H9 (cell line): ENCODE measurements at regions not wholly inside any gene's neighbourhood (a gene's known extent, or its start where the extent isn't known, plus 50 kb on each side); places are given as distances from the start of the nearest gene placed in this dataset.

Source experiments
- DNase-seq: peaks from one replicate; pipeline ENCODE4 v3.0.0-alpha.2; 2017
- H2AFZ ChIP-seq: one replicate; pipeline ENCODE4 v1.6.1; 2013; ENCODE audit warnings: mild to moderate bottlenecking, low read length, control low read depth, moderate library complexity
- H2AK5ac ChIP-seq: 2 replicates; pipeline ENCODE4 v1.6.1; 2013; ENCODE audit warnings: low read length, control low read depth, mixed read lengths; ENCODE audit not compliant: insufficient read length
- H2BK120ac ChIP-seq: one replicate; pipeline ENCODE4 v1.6.1; 2013; ENCODE audit warnings: low read depth, mild to moderate bottlenecking, low read length, control low read depth, inconsistent platforms; ENCODE audit not compliant: poor library complexity, severe bottlenecking
- H2BK12ac ChIP-seq: 2 replicates; pipeline ENCODE4 v1.6.1; 2013; ENCODE audit warnings: low read length, control low read depth, mixed read lengths, low read depth; ENCODE audit not compliant: insufficient read length
- H2BK15ac ChIP-seq: 2 replicates; pipeline ENCODE4 v1.6.1; 2013; ENCODE audit warnings: low read depth, low read length, control low read depth
- H2BK20ac ChIP-seq: one replicate; pipeline ENCODE4 v1.6.1; 2013; ENCODE audit warnings: low read depth, mild to moderate bottlenecking, low read length, control low read depth, inconsistent platforms; ENCODE audit not compliant: poor library complexity, severe bottlenecking
- H2BK5ac ChIP-seq: 2 replicates; pipeline ENCODE4 v1.6.1; 2013; ENCODE audit warnings: low read length, control low read depth, mixed read lengths; ENCODE audit not compliant: insufficient read length
- H3K14ac ChIP-seq: 2 replicates; pipeline ENCODE4 v1.6.1; 2013; ENCODE audit warnings: low read length, control low read depth; ENCODE audit not compliant: insufficient read depth
- H3K18ac ChIP-seq: 2 replicates; pipeline ENCODE4 v1.6.1; 2013; ENCODE audit warnings: low read depth, mild to moderate bottlenecking, mixed read lengths, low read length, control low read depth; ENCODE audit not compliant: insufficient read length
- H3K23ac ChIP-seq: 2 replicates; pipeline ENCODE4 v1.6.1; 2013; ENCODE audit warnings: low read length, control low read depth, mixed read lengths, low read depth; ENCODE audit not compliant: insufficient read length
- H3K23me2 ChIP-seq: 2 replicates; pipeline ENCODE4 v1.6.1; 2013; ENCODE audit warnings: low read depth, mild to moderate bottlenecking, mixed read lengths, low read length, control low read depth; ENCODE audit not compliant: insufficient read length, poor library complexity, severe bottlenecking
- H3K27ac ChIP-seq: 2 replicates; pipeline ENCODE4 v1.5.1; 2013; ENCODE audit warnings: low read length, control low read depth, mixed read lengths, low read depth; ENCODE audit not compliant: insufficient read length
- H3K27me3 ChIP-seq: 2 replicates; pipeline ENCODE4 v1.6.1; 2013; ENCODE audit warnings: low read length, control low read depth, inconsistent platforms; ENCODE audit not compliant: insufficient read depth
- H3K4ac ChIP-seq: 2 replicates; pipeline ENCODE4 v1.6.1; 2013; ENCODE audit warnings: low read depth, mild to moderate bottlenecking, control low read depth, inconsistent platforms, low read length, moderate library complexity
- H3K4me1 ChIP-seq: 2 replicates; pipeline ENCODE4 v1.6.1; 2013; ENCODE audit warnings: low read length, control low read depth, inconsistent platforms; ENCODE audit not compliant: insufficient read depth
- H3K4me2 ChIP-seq: 2 replicates; pipeline ENCODE4 v1.6.1; 2013; ENCODE audit warnings: low read length, control low read depth, mixed read lengths; ENCODE audit not compliant: insufficient read length, insufficient read depth
- H3K56ac ChIP-seq: 2 replicates; pipeline ENCODE4 v1.6.1; 2013; ENCODE audit warnings: low read depth, mild to moderate bottlenecking, mixed read lengths, low read length, control low read depth; ENCODE audit not compliant: insufficient read length
- H3K79me1 ChIP-seq: 2 replicates; pipeline ENCODE4 v1.6.1; 2013; ENCODE audit warnings: low read depth, mild to moderate bottlenecking, moderate library complexity, low read length, control low read depth, inconsistent platforms; ENCODE audit not compliant: insufficient read depth, poor library complexity, severe bottlenecking
- H3K79me2 ChIP-seq: 2 replicates; pipeline ENCODE4 v1.6.1; 2013; ENCODE audit warnings: low read length, control low read depth, inconsistent platforms; ENCODE audit not compliant: insufficient read depth
- H3K9ac ChIP-seq: 2 replicates; pipeline ENCODE4 v1.6.1; 2013; ENCODE audit warnings: low read length, control low read depth, mixed read lengths; ENCODE audit not compliant: insufficient read length; ENCODE audit errors: extremely low read depth
- H3K9me3 ChIP-seq: one replicate; pipeline ENCODE4 v1.6.1; 2013; ENCODE audit warnings: low read depth, low read length, inconsistent platforms; ENCODE audit not compliant: control insufficient read depth
- H3T11ph ChIP-seq: one replicate; pipeline ENCODE4 v1.6.1; 2013; ENCODE audit warnings: mild to moderate bottlenecking, low read length, control low read depth, inconsistent platforms
- H4K20me1 ChIP-seq: one replicate; pipeline ENCODE4 v1.6.1; 2013; ENCODE audit not compliant: control insufficient read depth, insufficient read length, insufficient read depth
- H4K5ac ChIP-seq: 2 replicates; pipeline ENCODE4 v1.6.1; 2013; ENCODE audit warnings: low read depth, mild to moderate bottlenecking, mixed read lengths, low read length, control low read depth; ENCODE audit not compliant: insufficient read length
- H4K8ac ChIP-seq: replicated peaks from 2 replicates; pipeline ENCODE4 v1.6.1; 2013; ENCODE audit warnings: low read length, control low read depth, mixed read lengths, low read depth; ENCODE audit not compliant: insufficient read length
- H4K91ac ChIP-seq: 2 replicates; pipeline ENCODE4 v1.6.1; 2013; ENCODE audit warnings: low read depth, mild to moderate bottlenecking, moderate library complexity, mixed read lengths, low read length, control low read depth; ENCODE audit not compliant: insufficient read length
- H3K27ac Mint-ChIP-seq, 3 experiments: 2 replicates in 2 of 3; 3 replicates in 1 of 3; pipeline ENCODE4 v1.8.0; 2020 to 2021; ENCODE audit warnings: mixed read lengths in 3 of 3, mild to moderate bottlenecking in 1 of 3, moderate library complexity in 1 of 3
- H3K27me3 Mint-ChIP-seq: 2 replicates; pipeline ENCODE4 v1.8.0; 2021; ENCODE audit warnings: low read depth, mild to moderate bottlenecking, moderate library complexity, mixed read lengths
- H3K36me3 Mint-ChIP-seq, 3 experiments: 2 replicates in 2 of 3; 3 replicates in 1 of 3; pipeline ENCODE4 v1.8.0; 2020 to 2021; ENCODE audit warnings: low read depth in 3 of 3, mixed read lengths in 3 of 3; ENCODE audit not compliant: insufficient read depth in 1 of 3
- H3K4me1 Mint-ChIP-seq, 2 experiments: 2 replicates each; pipeline ENCODE4 v1.8.0; 2020; ENCODE audit warnings: mixed read lengths in 2 of 2
- H3K4me3 Mint-ChIP-seq, 2 experiments: 2 replicates in 1 of 2; 3 replicates in 1 of 2; pipeline ENCODE4 v1.8.0; 2020 to 2021; ENCODE audit warnings: mild to moderate bottlenecking in 2 of 2, mixed read lengths in 2 of 2, moderate library complexity in 1 of 2
- H3K9me3 Mint-ChIP-seq, 2 experiments: 2 replicates in 1 of 2; 3 replicates in 1 of 2; pipeline ENCODE4 v1.8.0; 2020; ENCODE audit warnings: mild to moderate bottlenecking in 2 of 2, mixed read lengths in 2 of 2, moderate library complexity in 1 of 2
- CTCF ChIP-seq: fragments of 200-600 bp; sonication (generic); conservative IDR thresholded peaks from 3 replicates; pipeline ENCODE4 v1.8.0; 2021; ENCODE audit warnings: antibody characterized with exemption, mild to moderate bottlenecking
- WGBS: extraction: QIAGEN DNeasy Blood & Tissue Kit; methylation state at CpG from one replicate; pipeline ENCODE4 v1.1.7; 2013; ENCODE audit warnings: missing lambda C conversion rate, low lambda C conversion rate, mixed read lengths; ENCODE audit not compliant: insufficient read length; ENCODE audit errors: extremely low coverage; 5-methylcytosine and 5-hydroxymethylcytosine counted together

- Histone ChIP-seq H3K79me2 (no peaks in the 10 kb centered on the region), H3K14ac (no peak overlapping the region), H2BK15ac (no peak overlapping the region), H3K23ac (no peak overlapping the region), H3K18ac (no peak overlapping the region), H3K79me1 (no peaks in the 10 kb centered on the region), H2BK5ac (no peak overlapping the region), H4K91ac (no peak overlapping the region), H3K27me3 (no peaks in the 10 kb centered on the region), H4K8ac (no peak overlapping the region), H2AFZ (no peak overlapping the region), H2AK5ac (no peak overlapping the region), H3K56ac (no peak overlapping the region), H3K4me1 (no peaks in the 10 kb centered on the region), H3K4ac (no peak overlapping the region), H3K23me2 (no peaks in the 10 kb centered on the region), H3K9me3 (no peaks in the 10 kb centered on the region), H2BK12ac (no peak overlapping the region), H3T11ph (no peak overlapping the region), H4K20me1 (no peaks in the 10 kb centered on the region), H4K5ac (no peak overlapping the region), H3K9ac (no peak overlapping the region), H2BK20ac (no peak overlapping the region), H3K4me2 (no peak overlapping the region), H3K27ac (no peak overlapping the region), H2BK120ac (no peak overlapping the region)
- no peak overlapping the region for H3K27ac Mint-ChIP-seq
- no peak overlapping the region for H3K4me3 Mint-ChIP-seq
- DNase-seq = no peak
- no peaks in the 10 kb centered on the region for H3K9me3 Mint-ChIP-seq
- H3K27me3 Mint-ChIP-seq = peaks cover 16% of the 10 kb centered on the region
- peaks cover 14 to 28% of the 10 kb centered on the region in 2 experiments for H3K4me1 Mint-ChIP-seq
- WGBS = no CpG with 5 or more reads among the region's 6 CpGs
- TF ChIP-seq CTCF = no peak
- H3K36me3 Mint-ChIP-seq = no peaks in the 10 kb centered on the region
Observed at GRCh38 chr19:29402563-29402962, 123.2 kb upstream of the VSTM2B start.
